ENCODE measurements at regions not wholly inside any gene's neighbourhood (a gene's known extent, or its start where the extent isn't known, plus 50 kb on each side); places are given as distances from the start of the nearest gene placed in this dataset.

DNA sequence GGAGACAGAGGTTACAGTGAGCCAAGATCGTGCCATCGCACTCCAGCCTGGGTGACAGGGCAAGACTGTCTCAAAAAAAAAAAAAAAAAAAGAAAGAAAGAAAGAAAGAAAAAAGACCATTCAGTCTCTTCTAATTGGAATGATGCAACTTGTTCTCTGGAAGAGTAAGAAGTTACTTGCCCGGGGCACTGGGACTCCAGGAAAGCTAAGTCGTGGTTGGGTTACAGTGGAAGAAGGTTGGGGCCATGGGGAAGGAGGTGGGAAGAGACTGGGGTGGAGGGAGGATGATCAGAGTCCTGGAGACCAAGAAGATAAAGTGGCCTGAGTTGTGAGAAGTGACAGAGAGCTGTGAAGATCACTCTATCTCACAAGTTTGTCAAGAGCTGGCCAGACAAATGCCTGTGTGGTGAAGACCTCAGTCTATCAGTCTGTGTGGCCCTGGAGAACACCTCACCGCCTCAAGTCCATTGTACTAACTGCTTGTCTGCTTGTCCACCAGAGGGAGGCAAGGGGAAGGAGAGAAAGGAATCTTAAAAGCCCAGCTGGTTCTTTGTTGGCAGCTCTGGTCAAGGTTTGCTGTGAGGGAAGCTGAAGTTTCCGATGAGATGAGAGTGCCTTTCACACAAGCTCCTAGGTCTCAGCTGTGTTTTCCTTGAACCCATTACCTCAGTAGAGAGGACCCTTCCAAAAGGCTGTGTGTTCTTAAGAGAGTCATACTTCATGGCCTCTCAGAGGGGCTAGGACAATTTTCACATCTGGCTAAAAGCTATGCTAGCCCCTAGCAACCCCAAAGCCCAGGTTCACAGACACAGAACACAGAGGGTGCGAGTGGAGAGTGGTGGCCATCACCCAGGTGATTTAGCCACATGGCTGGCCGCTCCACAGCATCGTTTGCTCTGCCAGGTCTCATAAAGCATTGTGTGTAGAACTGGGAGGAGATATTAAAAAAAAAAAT, 72.0 kb upstream of the TMEM178A start:
- H3K9ac ChIP-seq (ENCODE audit: low read length), result no peak overlapping the region
- H3K4me3 ChIP-seq (ENCODE audit: low read length), result no peak overlapping the region
- no peaks in the 10 kb centered on the region for H3K27me3 ChIP-seq (replicated peaks; ENCODE audit: insufficient read depth, low read length)
- DNase-seq, result no peak
- H3F3A ChIP-seq (ENCODE audit: insufficient read depth, low read length), result no peaks in the 10 kb centered on the region
- TF ChIP-seq, protein P1, sequence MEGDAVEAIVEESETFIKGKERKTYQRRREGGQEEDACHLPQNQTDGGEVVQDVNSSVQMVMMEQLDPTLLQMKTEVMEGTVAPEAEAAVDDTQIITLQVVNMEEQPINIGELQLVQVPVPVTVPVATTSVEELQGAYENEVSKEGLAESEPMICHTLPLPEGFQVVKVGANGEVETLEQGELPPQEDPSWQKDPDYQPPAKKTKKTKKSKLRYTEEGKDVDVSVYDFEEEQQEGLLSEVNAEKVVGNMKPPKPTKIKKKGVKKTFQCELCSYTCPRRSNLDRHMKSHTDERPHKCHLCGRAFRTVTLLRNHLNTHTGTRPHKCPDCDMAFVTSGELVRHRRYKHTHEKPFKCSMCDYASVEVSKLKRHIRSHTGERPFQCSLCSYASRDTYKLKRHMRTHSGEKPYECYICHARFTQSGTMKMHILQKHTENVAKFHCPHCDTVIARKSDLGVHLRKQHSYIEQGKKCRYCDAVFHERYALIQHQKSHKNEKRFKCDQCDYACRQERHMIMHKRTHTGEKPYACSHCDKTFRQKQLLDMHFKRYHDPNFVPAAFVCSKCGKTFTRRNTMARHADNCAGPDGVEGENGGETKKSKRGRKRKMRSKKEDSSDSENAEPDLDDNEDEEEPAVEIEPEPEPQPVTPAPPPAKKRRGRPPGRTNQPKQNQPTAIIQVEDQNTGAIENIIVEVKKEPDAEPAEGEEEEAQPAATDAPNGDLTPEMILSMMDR (IDR thresholded peaks at IDR 0.05; ENCODE audit: low read length), result peak; percentile 35
- TF ChIP-seq EZH2phosphoT487 (IDR thresholded peaks at IDR 0.05; ENCODE audit: low read length), result no peak
- H2AFZ ChIP-seq (ENCODE audit: low read length), result no peak overlapping the region
- H3K4me1 ChIP-seq (ENCODE audit: low read length), result no peaks in the 10 kb centered on the region
- no peaks in the 10 kb centered on the region for H4K20me1 ChIP-seq (ENCODE audit: insufficient read depth, low read length)
- no peak overlapping the region for H3K27ac ChIP-seq (ENCODE audit: low read length)
- H3K79me2 ChIP-seq (ENCODE audit: low read length), result no peaks in the 10 kb centered on the region
- H3K9me2 ChIP-seq (replicated peaks; ENCODE audit: insufficient read depth, low read length), result no peaks in the 10 kb centered on the region
- no peaks in the 10 kb centered on the region for H3K9me3 ChIP-seq (replicated peaks; ENCODE audit: insufficient read depth, low read length)
- no peak overlapping the region for H3K4me2 ChIP-seq (ENCODE audit: low read depth, low read length)
- no peaks in the 10 kb centered on the region for H3K36me3 ChIP-seq (replicated peaks; ENCODE audit: insufficient read depth, low read length)

DNA sequence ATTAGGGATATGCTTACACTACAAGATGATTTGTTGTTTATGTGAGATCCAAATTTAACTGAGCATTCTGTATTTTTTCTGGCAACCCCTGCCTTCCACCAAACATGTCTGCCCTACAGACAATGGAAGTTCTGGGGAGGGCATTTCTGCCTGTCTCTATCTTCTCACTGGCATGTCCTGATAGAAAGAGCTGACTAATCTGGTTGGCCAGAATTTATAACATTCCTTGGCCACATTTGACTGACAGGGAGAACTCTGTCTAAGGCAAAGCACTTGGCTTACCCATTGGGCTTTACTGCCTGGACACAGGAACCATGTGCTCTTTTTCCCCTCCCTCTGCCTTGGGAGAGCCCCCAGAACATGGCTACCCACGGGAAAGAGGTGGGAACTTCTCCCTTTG, 70.6 kb upstream of the TMEM178A start:
- no peaks in the 10 kb centered on the region for H4K20me1 ChIP-seq (ENCODE audit: insufficient read depth, low read length)
- H3K79me2 ChIP-seq (ENCODE audit: low read length), result no peaks in the 10 kb centered on the region
- H3K9me2 ChIP-seq (replicated peaks; ENCODE audit: insufficient read depth, low read length), result no peaks in the 10 kb centered on the region
- no peak overlapping the region for H3K4me2 ChIP-seq (ENCODE audit: low read depth, low read length)
- H3K9me3 ChIP-seq (replicated peaks; ENCODE audit: insufficient read depth, low read length), result no peaks in the 10 kb centered on the region
- no peak overlapping the region for H3K4me3 ChIP-seq (ENCODE audit: low read length)
- H3K27me3 ChIP-seq (replicated peaks; ENCODE audit: insufficient read depth, low read length), result no peaks in the 10 kb centered on the region
- no peak overlapping the region for H2AFZ ChIP-seq (ENCODE audit: low read length)
- H3K27ac ChIP-seq (ENCODE audit: low read length), result no peak overlapping the region
- H3K4me1 ChIP-seq (ENCODE audit: low read length), result no peaks in the 10 kb centered on the region
- no peaks in the 10 kb centered on the region for H3F3A ChIP-seq (ENCODE audit: insufficient read depth, low read length)
- H3K36me3 ChIP-seq (replicated peaks; ENCODE audit: insufficient read depth, low read length), result no peaks in the 10 kb centered on the region
- TF ChIP-seq EZH2 (optimal IDR thresholded peaks at IDR 0.05; ENCODE audit: low read depth, low read length) (no peak), EZH2phosphoT487 (IDR thresholded peaks at IDR 0.05; ENCODE audit: low read length) (no peak)
- TF ChIP-seq, protein P1 (IDR thresholded peaks at IDR 0.05; ENCODE audit: low read length), result no peak
- no peak for DNase-seq
- no peak overlapping the region for H3K9ac ChIP-seq (ENCODE audit: low read length)

DNA sequence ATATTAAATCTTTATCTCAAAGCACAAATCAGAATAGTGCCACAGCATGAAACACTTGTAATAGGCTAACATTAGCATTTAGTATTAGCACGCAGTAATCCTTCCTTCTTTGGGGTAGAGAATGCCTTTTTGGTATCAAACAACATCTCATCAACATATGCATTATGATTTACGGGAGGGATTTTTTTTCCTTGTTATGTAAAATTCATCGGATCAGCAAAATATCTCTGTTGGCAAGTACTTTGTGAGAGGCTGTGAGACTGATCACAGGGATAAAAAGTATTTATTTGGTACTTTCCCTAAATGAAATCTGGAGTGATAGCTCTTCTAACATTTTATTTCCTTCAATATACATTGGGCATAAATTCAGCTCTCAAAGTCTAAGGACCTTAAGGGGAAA, 68.4 kb upstream of the TMEM178A start:
- Histone ChIP-seq H3K79me2 (ENCODE audit: low read length) (no peaks in the 10 kb centered on the region), H3K9me2 (replicated peaks; ENCODE audit: insufficient read depth, low read length) (no peaks in the 10 kb centered on the region), H4K20me1 (ENCODE audit: insufficient read depth, low read length) (no peaks in the 10 kb centered on the region), H3K36me3 (replicated peaks; ENCODE audit: insufficient read depth, low read length) (no peaks in the 10 kb centered on the region), H3K4me3 (ENCODE audit: low read length) (no peak overlapping the region), H3K4me1 (ENCODE audit: low read length) (no peaks in the 10 kb centered on the region), H3K27ac (ENCODE audit: low read length) (no peak overlapping the region), H3K4me2 (ENCODE audit: low read depth, low read length) (no peak overlapping the region), H3K9me3 (replicated peaks; ENCODE audit: insufficient read depth, low read length) (no peaks in the 10 kb centered on the region), H2AFZ (ENCODE audit: low read length) (no peak overlapping the region), H3K27me3 (replicated peaks; ENCODE audit: insufficient read depth, low read length) (no peaks in the 10 kb centered on the region), H3K9ac (ENCODE audit: low read length) (no peak overlapping the region), H3F3A (ENCODE audit: insufficient read depth, low read length) (no peaks in the 10 kb centered on the region)
- no peak for DNase-seq
- TF ChIP-seq, protein P1 (IDR thresholded peaks at IDR 0.05; ENCODE audit: low read length), result no peak
- TF ChIP-seq EZH2phosphoT487 (IDR thresholded peaks at IDR 0.05; ENCODE audit: low read length), result no peak
- no peak for TF ChIP-seq EZH2 (optimal IDR thresholded peaks at IDR 0.05; ENCODE audit: low read depth, low read length)
